Motor neuron (in vitro differentiated cells): ENCODE measurements at regions not wholly inside any gene's neighbourhood (a gene's known extent, or its start where the extent isn't known, plus 50 kb on each side); places are given as distances from the start of the nearest gene placed in this dataset.
A peak's percentile ranks its signal among the peaks of the same experiment; 100 is the strongest.

Experiments used
- ATAC-seq, 8 experiments: fragments of 200-7000 bp; cut with Tn5 transposase; replicated peaks in 6 of 8; 2 replicates each; pipeline ENCODE4 v1.8.0; 2021; ENCODE audit warnings: mild to moderate bottlenecking in 8 of 8, moderate library complexity in 8 of 8
- H3K27ac ChIP-seq, 2 donors: fragments of 250-450 bp; sonication (Bioruptor Pico); 2 replicates each; pipeline ENCODE4 v1.9.0; 2021; ENCODE audit warnings: antibody characterized with exemption in 2 of 2, mild to moderate bottlenecking in 2 of 2, moderate library complexity in 1 of 2
- H3K4me1 ChIP-seq, 2 donors: fragments of 250-450 bp; sonication (Bioruptor Pico); replicated peaks in 1 of 2; 2 replicates each; pipeline ENCODE4 v1.6.1; 2021; ENCODE audit warnings: antibody characterized with exemption in 2 of 2, mild to moderate bottlenecking in 2 of 2, moderate library complexity in 1 of 2
- H3K4me3 ChIP-seq, 5 donors: fragments of 250-450 bp; sonication (Bioruptor Pico); 2 replicates each; pipeline ENCODE4 v1.9.0; 2021; ENCODE audit warnings: antibody characterized with exemption in 5 of 5, mild to moderate bottlenecking in 5 of 5, moderate library complexity in 4 of 5
- WGBS, 10 experiments: fragments of 450-650 bp; shearing (Covaris generic); methylation state at CpG; one replicate each; pipeline ENCODE4 v1.0.0; 2022; 5-methylcytosine and 5-hydroxymethylcytosine counted together
- in situ Hi-C, 9 experiments: fragments of 400-800 bp; cut with MboI; loops; one replicate each; pipeline ENCODE4 v1.15.0; 2021; ENCODE audit warnings: low sequenced_read_pairs in 9 of 9, low pct_unique_long_range_greater_than_20kb in 2 of 9; ENCODE audit not compliant: unreplicated experiment in 9 of 9

GRCh38 chr6:113508249-113508648 is 348.9 kb upstream of the MARCKS start:
- WGBS, 10 experiments: 47 to 88% (median 65%) methylated on average over 1 to 3 of the region's 3 CpGs; no CpG with 5 or more reads in 2 of the 10 experiments

DNA sequence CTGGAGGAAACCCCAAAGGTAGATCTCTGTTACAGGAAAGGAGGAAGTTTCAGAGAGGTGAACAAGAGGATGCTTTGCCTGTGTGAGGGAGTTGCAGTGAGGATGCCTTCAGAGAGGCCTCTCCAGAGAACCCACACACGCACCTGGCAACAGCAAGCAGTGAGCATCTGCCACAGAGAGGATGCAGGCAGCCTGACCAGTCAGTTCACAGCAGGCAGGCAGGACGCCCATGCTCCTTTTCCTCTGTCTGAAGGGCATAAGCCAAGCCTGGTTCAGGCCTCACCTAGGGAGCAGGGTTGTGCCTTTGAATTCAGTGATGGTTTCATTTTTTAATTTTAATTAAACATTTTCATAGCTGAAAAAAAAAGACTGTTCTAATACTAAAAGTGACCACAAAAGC is 346.0 kb upstream of the MARCKS start:
- H3K4me1 ChIP-seq: no peaks in the 10 kb centered on the region
- H3K4me3 ChIP-seq: no peak overlapping the region
- ATAC-seq: no peak
- H3K27ac ChIP-seq: no peak overlapping the region
- in situ Hi-C loops: no loop called here
- 86 to 100% (median 90%) methylated on average over 1 to 2 of the region's 2 CpGs; no CpG with 5 or more reads in 7 of the 10 experiments for WGBS, 10 experiments

More at GRCh38 chr6:113508249-113508648, 348.9 kb upstream of the MARCKS start:
- Histone ChIP-seq H3K27ac (no peak overlapping the region), H3K4me1 (no peaks in the 10 kb centered on the region), H3K4me3 (no peak overlapping the region)
- no peak for ATAC-seq
- in situ Hi-C loops: no loop called here

GRCh38 chr6:113512576-113512975 is 344.6 kb upstream of the MARCKS start:
- no peak overlapping the region for H3K27ac ChIP-seq
- in situ Hi-C loops: no loop called here

GRCh38 chr6:113513086-113513485 is 344.1 kb upstream of the MARCKS start:
- in situ Hi-C loops: no loop called here
- no peak for ATAC-seq
- H3K4me1 ChIP-seq: no peaks in the 10 kb centered on the region
- no peak overlapping the region for H3K27ac ChIP-seq
- WGBS, 10 experiments: 80 to 94% (median 87%) methylated on average over 1 to 3 of the region's 4 CpGs; no CpG with 5 or more reads in 4 of the 10 experiments
- H3K4me3 ChIP-seq: no peak overlapping the region

More at GRCh38 chr6:113512576-113512975, 344.6 kb upstream of the MARCKS start:
- Histone ChIP-seq H3K4me1 (no peaks in the 10 kb centered on the region), H3K4me3 (no peak overlapping the region)
- ATAC-seq: no peak
- WGBS, 10 experiments: 46 to 100% (median 94%) methylated on average over 1 to 2 of the region's 2 CpGs; no CpG with 5 or more reads in 1 of the 10 experiments

DNA sequence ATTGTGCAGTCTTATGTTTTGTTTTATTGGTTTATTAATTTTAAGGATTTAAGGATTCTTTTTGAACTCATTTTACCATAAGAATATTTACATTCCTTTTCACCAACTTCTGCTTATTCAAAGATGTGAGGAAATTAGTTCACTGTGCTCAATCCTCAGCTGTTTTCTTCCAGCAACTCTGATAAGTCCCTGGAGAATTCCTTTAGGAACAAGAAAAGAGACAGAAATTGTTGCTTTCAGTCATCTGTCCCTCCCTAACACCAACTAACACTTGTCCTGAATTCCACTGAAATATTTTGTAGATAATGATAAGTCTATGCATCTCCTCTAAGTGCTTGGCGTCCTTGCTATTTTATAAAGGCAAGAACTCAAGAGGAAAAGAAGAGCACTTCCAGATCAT is 334.8 kb upstream of the MARCKS start:
- 67 to 100% (median 86%) methylated on average over 1 of the region's 1 CpG; no CpG with 5 or more reads in 2 of the 10 experiments for WGBS, 10 experiments

DNA sequence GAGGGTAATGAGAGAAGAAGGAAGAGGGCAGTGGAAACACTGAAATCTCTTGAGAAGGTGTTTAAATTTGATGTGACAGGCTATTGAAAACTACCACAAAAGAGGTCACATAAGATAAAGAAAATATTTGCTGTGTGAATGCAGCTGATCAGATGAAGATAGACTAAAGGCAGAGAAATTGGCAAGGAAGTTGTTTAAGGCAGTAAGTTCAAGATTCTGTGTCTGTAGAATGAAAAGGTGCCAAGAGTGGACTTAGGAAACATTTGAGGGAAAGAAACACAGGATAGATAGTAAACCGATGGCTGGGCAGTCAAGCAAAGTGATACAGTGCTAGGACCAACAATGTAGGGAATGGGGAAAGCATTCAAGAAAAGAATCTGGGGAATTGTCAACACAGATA is 332.3 kb upstream of the MARCKS start:
- no peak for ATAC-seq
- in situ Hi-C loops: no loop called here
- WGBS, 10 experiments: 38 to 100% (median 92%) methylated on average over 1 of the region's 1 CpG; no CpG with 5 or more reads in 1 of the 10 experiments
- Histone ChIP-seq H3K4me1 (peaks cover 0 to 4% of the 10 kb centered on the region in 2 donors), H3K27ac (no peak overlapping the region), H3K4me3 (no peak overlapping the region)

More for the DNA sequence above, 334.8 kb upstream of the MARCKS start:
- Histone ChIP-seq H3K4me1 (peaks cover 0 to 4% of the 10 kb centered on the region in 2 donors), H3K4me3 (no peak overlapping the region), H3K27ac (no peak overlapping the region)
- no peak for ATAC-seq
- in situ Hi-C loops: no loop called here

DNA sequence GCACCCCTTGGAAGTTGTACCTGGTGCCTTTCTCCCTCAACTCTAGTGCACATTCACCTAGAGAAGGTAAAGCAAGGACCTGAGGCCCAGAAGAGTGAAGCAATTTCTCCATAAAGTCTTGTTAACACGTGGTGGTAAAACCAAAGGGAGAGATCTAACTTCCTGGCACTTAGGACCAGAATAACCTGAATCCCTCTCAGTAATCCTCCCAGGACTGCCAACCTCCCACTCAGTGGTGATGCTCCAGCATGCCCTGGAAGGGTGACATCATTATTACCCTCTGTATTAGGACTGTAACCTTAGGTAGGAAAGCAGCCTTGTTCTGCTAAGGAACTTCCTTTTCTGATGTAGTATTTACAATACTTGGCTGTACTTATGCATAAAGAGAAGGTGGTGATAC is 330.6 kb upstream of the MARCKS start:
- in situ Hi-C loops: no loop called here
- H3K4me3 ChIP-seq: no peak overlapping the region
- peaks cover 0 to 6% of the 10 kb centered on the region in 2 donors for H3K4me1 ChIP-seq
- 78 to 83% (median 83%) methylated on average over 1 of the region's 1 CpG; no CpG with 5 or more reads in 7 of the 10 experiments for WGBS, 10 experiments
- peak in 1 of 8 experiments; percentile 49 for ATAC-seq
- H3K27ac ChIP-seq: no peak overlapping the region

DNA sequence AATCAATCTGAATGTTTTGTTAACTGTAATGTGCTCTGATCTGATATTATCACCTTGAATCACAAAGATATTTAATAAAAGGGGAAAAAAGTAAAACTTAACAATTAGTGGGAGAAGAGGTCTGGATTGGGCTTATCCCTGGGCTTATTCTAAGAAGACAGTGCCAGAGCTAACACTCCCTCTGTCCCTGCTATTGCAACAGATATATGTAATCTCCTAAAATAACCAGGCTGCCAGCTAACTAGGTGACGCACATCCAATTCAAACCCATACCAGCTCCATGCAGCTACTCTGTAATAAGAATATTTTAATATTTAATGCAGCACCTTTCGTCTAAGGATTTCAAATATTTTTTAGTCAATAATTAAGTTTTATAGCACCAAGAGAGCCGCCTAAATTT is 330.1 kb upstream of the MARCKS start:
- in situ Hi-C loops: no loop called here
- H3K4me1 ChIP-seq: peaks cover 0 to 6% of the 10 kb centered on the region in 2 donors
- WGBS, 10 experiments: 62 to 100% (median 83%) methylated on average over 2 to 3 of the region's 3 CpGs
- no peak overlapping the region for H3K4me3 ChIP-seq
- peak in 1 of 8 experiments; percentile 34 for ATAC-seq
- H3K27ac ChIP-seq: no peak overlapping the region

DNA sequence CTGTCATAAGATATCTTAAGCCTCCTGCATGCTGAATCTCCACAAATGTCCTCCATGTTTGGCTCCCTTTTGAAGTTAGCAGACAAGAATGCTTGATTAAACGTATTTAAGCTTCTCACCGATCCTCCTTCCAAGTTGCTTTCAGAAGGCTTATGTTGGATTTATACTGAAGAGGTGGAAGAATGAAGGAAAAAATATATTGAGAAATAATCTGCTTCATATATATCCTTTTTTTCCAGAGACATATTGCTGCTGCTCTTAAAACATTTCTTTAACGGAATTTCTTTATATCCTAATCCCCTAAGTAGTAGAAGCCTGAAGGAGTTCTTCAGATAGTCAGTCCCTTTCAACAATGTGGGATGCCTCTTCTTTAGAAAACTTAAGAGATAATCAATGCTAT is 329.0 kb upstream of the MARCKS start:
- no peak overlapping the region for H3K27ac ChIP-seq
- peaks cover 0 to 6% of the 10 kb centered on the region in 2 donors for H3K4me1 ChIP-seq
- ATAC-seq: no peak
- H3K4me3 ChIP-seq: no peak overlapping the region
- in situ Hi-C loops: no loop called here
- WGBS, 10 experiments: 86 to 100% (median 100%) methylated on average over 1 to 3 of the region's 3 CpGs; no CpG with 5 or more reads in 1 of the 10 experiments

- in situ Hi-C loops: no loop called here
- peaks cover 0 to 6% of the 10 kb centered on the region in 2 donors for H3K4me1 ChIP-seq
- no peak for ATAC-seq
- no peak overlapping the region for H3K27ac ChIP-seq
- H3K4me3 ChIP-seq: no peak overlapping the region
Measured at GRCh38 chr6:113529196-113529595, 327.9 kb upstream of the MARCKS start.

- ATAC-seq: no peak
- no peak overlapping the region for H3K27ac ChIP-seq
- 70 to 100% (median 100%) methylated on average over 1 of the region's 1 CpG; no CpG with 5 or more reads in 2 of the 10 experiments for WGBS, 10 experiments
- peaks cover 0 to 6% of the 10 kb centered on the region in 2 donors for H3K4me1 ChIP-seq
- H3K4me3 ChIP-seq: no peak overlapping the region
- in situ Hi-C loops: no loop called here
Measured at GRCh38 chr6:113529879-113530278, 327.3 kb upstream of the MARCKS start.

GRCh38 chr6:113530769-113531168 is 326.4 kb upstream of the MARCKS start:
- no peak overlapping the region for H3K27ac ChIP-seq
- no peak overlapping the region for H3K4me3 ChIP-seq
- H3K4me1 ChIP-seq: peaks cover 0 to 3% of the 10 kb centered on the region in 2 donors
- in situ Hi-C loops: no loop called here
- peak in 3 of 8 experiments; percentile 52 to 100 (median 100) for ATAC-seq
- 55 to 100% (median 78%) methylated on average over 1 to 4 of the region's 4 CpGs for WGBS, 10 experiments

- no peaks in the 10 kb centered on the region for H3K4me1 ChIP-seq
- no peak for ATAC-seq
- no peak overlapping the region for H3K27ac ChIP-seq
- in situ Hi-C loops: no loop called here
- H3K4me3 ChIP-seq: no peak overlapping the region
- WGBS, 10 experiments: 75 to 100% (median 94%) methylated on average over 1 to 2 of the region's 2 CpGs
Measured at GRCh38 chr6:113539202-113539601, 317.9 kb upstream of the MARCKS start.

GRCh38 chr6:113539623-113540022 is 317.5 kb upstream of the MARCKS start:
- in situ Hi-C loops: no loop called here
- ATAC-seq: no peak
- no peaks in the 10 kb centered on the region for H3K4me1 ChIP-seq
- H3K4me3 ChIP-seq: no peak overlapping the region
- H3K27ac ChIP-seq: no peak overlapping the region
